GM12864 (cell line): ENCODE measurements at regions not wholly inside any gene's neighbourhood (a gene's known extent, or its start where the extent isn't known, plus 50 kb on each side); places are given as distances from the start of the nearest gene placed in this dataset.
A peak's percentile ranks its signal among the peaks of the same experiment; 100 is the strongest.

Experiments
- DNase-seq: peaks from one replicate; pipeline ENCODE4 v3.0.0-alpha.2; 2011; ENCODE audit warnings: low read depth
- H3K4me3 ChIP-seq: 2 replicates; pipeline ENCODE4 v1.5.1; 2011; ENCODE audit warnings: mild to moderate bottlenecking, low read depth, low read length, control low read depth
- CTCF ChIP-seq: IDR thresholded peaks from 2 replicates; pipeline ENCODE4 v1.5.1; 2011; ENCODE audit warnings: low read depth, mild to moderate bottlenecking, moderate library complexity, low read length, control low read depth, inconsistent platforms; ENCODE audit errors: missing control alignments

- H3K4me3 ChIP-seq = no peak overlapping the region
- DNase-seq = no peak
- no peak for TF ChIP-seq CTCF
These were observed 165.5 kb upstream of the CCND2 start for GRCh38 chr12:4107911-4108697.

DNA sequence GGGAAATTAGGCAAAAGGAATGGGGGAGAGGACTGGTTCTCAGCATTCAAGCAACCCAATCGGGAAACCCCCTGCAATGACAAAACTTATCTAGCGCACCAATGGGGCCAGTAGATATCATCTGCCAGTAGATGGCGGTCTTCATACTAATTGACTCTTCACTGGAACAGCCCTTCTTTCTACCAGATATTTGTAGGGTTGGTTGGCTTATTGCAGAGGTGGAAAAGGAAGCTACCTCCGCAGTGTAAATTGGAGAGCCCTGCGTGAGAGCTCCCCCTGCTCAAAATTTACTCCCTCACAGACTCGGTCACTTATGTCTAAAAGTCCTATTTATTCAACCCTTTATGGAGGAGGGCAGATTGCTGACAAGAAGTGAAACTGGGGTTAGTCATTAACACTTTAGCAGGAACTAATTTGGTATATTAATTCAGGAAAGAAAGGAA lies 166.1 kb upstream of the CCND2 start:
- no peak overlapping the region for H3K4me3 ChIP-seq
- peak; percentile 77 for DNase-seq
- TF ChIP-seq CTCF = peak; percentile 80

GRCh38 chr12:4106621-4107020 lies 166.9 kb upstream of the CCND2 start:
- DNase-seq = no peak
- TF ChIP-seq CTCF = no peak
- no peak overlapping the region for H3K4me3 ChIP-seq

DNA sequence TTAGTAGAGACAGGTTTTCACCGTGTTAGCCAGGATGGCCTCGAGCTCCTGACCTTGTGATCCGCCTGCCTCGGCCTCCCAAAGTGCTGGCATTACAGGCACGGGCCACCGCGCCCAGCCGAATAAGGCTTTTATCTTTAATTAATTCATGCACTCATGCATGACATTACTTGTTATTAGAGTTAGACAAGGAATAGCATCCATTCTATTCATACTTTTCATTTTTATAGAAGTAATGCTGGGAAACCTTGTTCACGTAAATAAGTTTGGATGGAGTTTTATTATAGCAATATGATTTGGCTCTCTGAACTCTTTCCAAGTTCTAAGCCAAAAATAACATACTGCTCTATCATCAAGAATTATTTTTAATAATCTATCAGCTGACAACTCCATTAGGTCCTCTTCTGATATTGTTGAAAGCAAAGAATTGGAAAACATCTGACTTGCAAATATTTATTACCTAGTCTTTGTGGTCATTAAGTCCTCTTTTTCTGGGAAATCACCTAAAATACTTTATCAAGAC lies 168.8 kb upstream of the CCND2 start:
- DNase-seq = no peak
- TF ChIP-seq CTCF = no peak
- no peak overlapping the region for H3K4me3 ChIP-seq

GRCh38 chr12:4099276-4099675 lies 174.3 kb upstream of the CCND2 start:
- H3K4me3 ChIP-seq = no peak overlapping the region
- TF ChIP-seq CTCF = no peak
- no peak for DNase-seq

GRCh38 chr12:4091016-4091743 lies 182.4 kb upstream of the CCND2 start:
- H3K4me3 ChIP-seq = no peak overlapping the region
- no peak for DNase-seq
- TF ChIP-seq CTCF = no peak
